NCI-H446 treated with DMSO at 0.1 percent for 48 hours (cell line): ENCODE measurements at regions not wholly inside any gene's neighbourhood (a gene's known extent, or its start where the extent isn't known, plus 50 kb on each side); places are given as distances from the start of the nearest gene placed in this dataset.
"Not testable (repeated sequence)": the region's sequence is repeated elsewhere in the genome, so short reads cannot be mapped to it uniquely, and the experiment has no call there.

Source experiments
- DNase-seq: peaks from one replicate; lab custom pipeline; 2025; lab: John Stamatoyannopoulos, UW

DNA sequence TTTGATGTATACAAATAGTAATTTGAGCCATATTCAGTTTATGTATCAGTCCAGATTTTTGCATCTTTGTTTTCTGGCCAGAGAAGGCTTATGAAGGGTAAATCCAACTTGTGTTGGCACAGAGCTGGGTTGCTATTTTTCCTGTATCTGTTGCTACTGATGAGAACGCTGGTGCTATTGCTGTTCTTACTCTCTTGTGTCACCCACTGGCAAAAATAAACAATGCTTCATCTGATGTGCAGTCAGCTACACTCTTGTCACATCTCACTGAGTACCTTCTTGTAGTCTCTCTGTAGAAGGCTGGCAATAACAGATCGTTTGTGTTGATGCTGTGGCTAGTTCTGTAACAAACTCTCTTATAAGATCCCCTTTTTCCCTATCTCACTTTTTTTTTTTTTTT lies 323.4 kb downstream of the CDH19 start:
- DNase-seq, result no peak

- DNase-seq, result no peak
These were observed 331.9 kb downstream of the CDH19 start for GRCh38 chr18:66271962-66272361.

DNA sequence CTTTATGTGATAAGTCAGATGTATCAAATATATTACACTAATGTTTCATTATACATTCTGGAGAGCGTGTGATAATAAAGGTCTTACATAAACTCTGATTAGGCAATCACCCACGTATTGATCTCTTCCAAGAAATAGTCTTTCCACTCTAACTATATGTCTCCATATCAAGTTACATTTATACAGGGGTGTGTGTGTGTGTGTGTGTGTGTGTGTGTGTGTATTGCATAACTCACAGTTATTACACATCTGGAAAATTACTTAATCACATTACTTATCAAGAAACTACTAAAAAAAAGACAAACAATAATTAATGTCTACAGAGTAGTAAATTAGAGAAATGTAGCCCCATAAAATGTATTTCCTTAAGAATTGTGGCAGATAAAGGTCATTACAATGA lies 339.8 kb downstream of the CDH19 start:
- no peak for DNase-seq

DNA sequence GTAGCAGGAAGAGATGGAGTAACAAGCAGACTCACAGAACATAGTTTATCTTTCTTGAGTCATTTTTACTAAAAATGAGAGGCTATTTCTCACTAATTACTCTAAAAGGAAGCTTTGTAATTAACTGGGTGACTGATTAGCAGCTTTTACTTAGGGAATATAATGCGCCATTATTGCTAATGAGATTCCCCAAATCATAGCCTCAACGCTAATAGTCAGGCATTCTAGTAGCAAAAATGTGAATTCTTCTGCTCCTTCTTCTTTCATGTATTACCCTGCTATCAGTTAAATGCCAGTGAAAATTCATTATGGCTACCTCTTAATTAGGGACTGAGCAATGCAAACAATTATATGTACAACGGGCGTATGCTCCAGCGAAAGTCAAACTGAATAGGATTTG lies 349.8 kb downstream of the CDH19 start:
- DNase-seq, result no peak

DNA sequence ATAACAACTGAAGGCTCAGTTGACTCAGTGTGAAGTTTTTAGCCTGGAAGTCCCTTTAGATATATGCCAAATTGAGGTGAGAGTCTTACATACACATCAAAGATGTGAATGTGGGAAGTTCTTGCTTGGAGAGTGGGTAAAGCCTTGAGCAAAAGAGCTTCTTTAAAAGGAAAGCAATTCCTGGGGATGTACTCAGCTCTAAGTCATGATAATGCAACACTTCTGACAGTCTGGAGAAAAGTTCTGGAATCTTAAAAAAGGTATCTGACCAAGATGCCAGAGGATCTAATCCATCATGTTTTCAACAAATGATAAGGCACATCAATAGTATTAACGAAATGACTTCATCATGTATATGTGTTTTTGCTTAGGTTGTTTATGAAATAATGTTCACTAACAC lies 351.2 kb downstream of the CDH19 start:
- no peak for DNase-seq

GRCh38 chr18:66235206-66235605 lies 368.7 kb downstream of the CDH19 start:
- no peak for DNase-seq

- no peak for DNase-seq
These were observed 377.1 kb downstream of the CDH19 start for GRCh38 chr18:66226782-66227181.

GRCh38 chr18:66223317-66223716 lies 380.6 kb downstream of the CDH19 start:
- not testable (repeated sequence) for DNase-seq

GRCh38 chr18:66222174-66222573 lies 381.7 kb downstream of the CDH19 start:
- no peak for DNase-seq

- DNase-seq, result no peak
These were observed 384.1 kb downstream of the CDH19 start for GRCh38 chr18:66219817-66220216.

DNA sequence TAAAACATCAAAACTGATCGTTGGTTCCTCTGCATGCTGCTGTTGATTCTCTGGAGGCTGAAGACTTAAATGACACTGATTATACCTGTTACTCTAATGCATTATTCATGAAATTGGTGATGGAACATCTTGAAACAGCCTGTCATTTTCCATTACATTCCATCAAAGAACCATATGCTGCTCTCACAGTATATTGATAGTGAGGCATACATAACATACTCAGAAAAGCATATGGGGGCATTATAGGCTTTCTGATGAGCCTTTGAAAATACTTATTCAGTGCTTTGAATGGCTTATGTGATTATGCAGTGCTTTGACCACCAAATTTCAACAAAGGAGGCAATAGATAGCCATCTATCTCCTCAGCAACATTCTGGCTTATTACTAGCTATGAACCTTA lies 392.1 kb downstream of the CDH19 start:
- DNase-seq, result no peak

DNA sequence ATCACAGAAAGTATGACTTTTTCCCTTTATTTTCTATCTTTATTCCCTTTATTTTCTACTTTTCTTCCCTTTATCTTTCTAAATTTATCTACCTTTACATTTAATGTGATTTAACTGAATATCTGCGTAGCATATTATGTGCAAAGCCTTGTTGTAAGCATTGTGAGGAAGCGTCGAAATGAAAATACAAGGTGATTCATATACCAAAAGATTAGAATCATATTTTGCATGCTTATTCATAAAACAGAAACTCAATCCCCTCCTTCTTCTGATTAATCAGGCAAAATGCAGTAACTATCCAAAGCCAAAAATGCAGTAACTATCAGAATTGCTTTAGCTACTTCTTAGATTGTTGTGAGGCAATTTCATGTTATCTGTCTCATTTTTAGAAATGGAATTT lies 393.0 kb downstream of the CDH19 start:
- no peak for DNase-seq

GRCh38 chr18:66209656-66210055 lies 394.2 kb downstream of the CDH19 start:
- no peak for DNase-seq

DNA sequence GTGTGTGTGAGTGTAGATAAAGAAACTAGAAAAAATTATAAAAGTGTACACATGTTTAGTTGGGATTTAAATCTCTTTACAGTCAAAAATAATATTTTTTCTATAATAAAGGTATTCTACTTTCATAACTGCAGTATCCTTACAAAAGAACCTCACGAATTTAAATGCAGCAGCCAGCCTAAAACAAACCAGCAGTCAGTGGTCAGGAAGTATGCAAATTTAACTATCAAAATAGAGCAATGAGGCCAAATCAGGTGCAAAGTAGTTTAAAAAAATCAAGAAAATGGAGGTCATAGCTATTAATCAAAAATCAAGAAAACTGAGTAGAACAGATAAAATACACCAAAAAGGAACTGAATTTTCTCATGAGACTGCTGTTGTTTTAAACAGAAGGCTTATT lies 407.1 kb downstream of the CDH19 start:
- no peak for DNase-seq

DNA sequence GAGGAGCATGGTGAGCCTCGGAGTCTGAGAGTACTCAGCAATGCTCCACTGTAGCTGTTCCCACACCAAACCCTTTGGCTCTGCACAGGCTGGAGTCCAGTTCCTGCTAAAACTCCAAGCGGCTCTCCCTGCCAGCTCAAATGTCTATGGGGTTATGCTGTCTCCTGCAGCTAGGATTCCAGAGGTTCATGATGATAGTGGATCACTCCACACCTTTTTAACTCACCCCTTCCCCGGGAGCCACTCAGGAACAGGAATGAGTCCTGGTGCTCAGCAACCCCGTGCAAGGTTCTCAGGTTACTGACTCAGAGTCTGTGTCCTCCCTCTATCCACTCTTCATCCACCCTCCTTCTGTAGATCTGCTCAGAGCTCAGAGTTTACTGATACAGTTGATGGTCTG lies 410.0 kb downstream of the CDH19 start:
- DNase-seq, result no peak

- no peak for DNase-seq
These were observed 410.5 kb downstream of the CDH19 start for GRCh38 chr18:66193394-66193793.

GRCh38 chr18:66168685-66169235 lies 417.9 kb downstream of the CDH7 start:
- DNase-seq, result peak; percentile 98

DNA sequence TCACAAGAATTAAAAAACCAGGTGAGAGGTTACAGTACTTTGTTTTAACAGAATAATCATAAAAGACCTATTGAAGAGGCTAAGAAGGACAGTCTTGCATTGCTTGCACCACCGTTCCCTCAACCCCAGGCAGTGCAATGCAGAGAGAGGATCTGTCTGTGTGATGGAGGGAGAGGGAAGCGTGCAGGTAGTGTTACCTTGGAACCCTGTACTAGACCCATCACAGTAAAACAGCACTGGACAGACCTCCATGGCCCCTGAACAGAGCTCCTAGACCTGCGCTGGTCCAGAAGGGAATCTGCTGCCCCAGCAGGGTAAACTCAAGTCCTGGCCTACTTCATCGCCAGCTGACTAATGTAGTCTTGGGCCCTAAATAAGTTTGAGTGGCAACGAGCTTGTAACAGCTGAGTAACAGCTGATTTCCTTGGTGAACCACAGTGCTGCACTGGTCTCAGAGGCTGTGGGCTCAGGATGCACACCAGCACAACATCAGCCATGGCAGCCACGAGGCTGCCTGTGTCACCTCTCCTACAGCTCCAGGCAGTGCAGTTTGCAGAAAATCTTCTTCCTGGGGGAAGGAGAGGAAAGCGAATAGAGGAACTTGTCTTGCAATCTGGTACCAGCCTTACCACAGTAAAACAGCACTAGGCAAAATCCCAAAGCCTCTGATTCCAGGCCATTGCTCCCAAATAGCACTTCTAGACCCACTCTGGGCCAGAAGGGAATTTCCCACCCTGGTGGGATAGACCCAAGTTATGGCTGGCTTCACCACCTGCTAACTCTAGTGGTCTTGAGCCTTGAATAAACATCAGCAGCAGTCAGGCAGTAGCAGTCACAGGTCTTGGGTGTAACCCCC lies 417.2 kb downstream of the CDH7 start:
- peak; percentile 91 for DNase-seq

GRCh38 chr18:66160007-66160406 lies 409.2 kb downstream of the CDH7 start:
- DNase-seq, result no peak

DNA sequence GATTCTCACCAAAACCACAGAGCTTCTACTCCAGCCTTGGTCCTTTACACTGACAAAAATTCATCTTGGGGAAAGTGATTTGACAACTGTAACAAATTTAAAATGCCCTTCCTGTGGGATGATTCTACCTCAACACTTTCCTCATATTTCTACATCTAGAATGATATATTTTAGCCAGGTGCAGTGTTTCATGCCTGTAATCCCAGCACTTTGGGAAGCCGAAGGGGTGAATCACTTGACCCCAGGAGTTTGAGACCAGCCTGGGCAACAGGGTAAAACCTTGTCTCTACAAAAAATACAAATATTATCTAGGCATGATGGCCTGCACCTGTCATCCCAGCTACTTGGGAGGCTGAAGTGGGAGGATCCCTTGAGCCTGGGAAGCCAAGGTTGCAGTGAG lies 408.6 kb downstream of the CDH7 start:
- DNase-seq, result no peak

DNA sequence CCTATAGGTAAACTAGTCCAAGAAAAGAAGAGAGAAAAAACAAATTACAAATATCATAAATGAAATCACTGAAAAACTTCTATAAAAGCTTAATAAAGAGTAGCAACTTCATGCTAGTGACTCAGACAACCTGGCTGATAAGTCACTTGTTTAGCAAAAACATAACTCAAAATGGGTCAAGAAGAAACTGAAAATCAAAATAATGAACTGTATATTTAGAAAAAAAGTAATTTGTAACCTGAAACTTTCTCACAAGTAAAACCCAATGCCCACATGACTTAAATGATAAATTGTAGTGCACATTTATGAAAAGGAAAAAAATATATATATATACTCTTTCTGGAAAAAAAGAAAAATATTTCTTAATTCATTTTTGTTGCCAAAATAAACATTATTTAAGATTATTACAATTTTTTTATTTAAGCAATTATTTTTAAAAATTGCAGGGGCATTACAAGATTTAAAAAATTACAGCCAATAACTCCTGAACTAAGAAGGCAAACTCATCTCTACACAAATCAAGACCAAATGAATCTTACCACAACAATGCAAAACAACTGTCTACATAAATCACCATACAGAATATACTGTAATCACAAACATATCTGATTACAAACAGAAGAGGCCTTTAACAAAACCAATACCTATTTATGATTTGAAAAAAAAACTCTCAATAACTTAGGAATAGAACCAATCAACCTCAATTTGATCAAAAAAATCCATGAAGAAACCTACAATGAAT lies 406.3 kb downstream of the CDH7 start:
- DNase-seq, result no peak

- DNase-seq, result no peak
These were observed 399.8 kb downstream of the CDH7 start for GRCh38 chr18:66150650-66151049.

DNA sequence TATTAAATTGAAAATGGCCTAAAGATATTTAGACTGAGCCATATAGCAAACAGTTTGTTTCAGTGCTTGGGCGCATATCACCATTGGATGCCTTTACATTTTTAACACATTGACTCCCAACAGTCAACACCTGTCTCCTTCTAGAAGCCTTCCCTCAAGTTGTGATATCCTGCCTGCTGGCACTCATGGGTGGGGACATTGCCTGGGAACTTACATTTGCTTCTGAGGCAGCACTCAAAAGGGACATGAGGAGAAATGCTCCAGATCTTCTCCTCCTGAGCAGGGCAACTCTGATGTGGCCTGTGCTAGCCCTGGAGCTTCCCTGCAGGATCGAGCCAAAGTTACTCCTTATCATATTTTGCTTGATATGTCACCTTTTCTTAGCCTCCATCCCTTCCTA lies 392.2 kb downstream of the CDH7 start:
- no peak for DNase-seq
